ENCODE measurements at regions not wholly inside any gene's neighbourhood (a gene's known extent, or its start where the extent isn't known, plus 50 kb on each side); places are given as distances from the start of the nearest gene placed in this dataset.

DNA sequence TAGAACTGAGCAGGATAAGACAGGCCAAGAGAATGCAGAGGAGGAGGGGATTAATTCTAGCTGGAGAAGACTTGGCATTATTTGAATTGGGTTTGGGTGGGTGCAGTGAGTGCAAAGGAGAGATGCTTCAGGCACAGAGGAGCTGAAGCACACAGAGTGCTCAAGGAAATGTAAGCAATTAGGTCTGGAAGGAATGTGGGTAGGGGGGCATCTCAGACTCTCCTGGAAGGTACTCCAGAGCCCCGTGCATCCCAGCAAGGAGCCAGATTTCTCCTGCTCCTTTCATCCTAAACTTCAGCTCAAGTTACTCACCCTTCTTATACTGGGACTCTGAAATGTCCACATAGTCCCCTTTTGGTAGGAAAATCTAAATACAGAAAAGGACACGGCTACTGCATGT, 143.6 kb upstream of the PFN2 start:
- ChIA-PET CTCF (ENCODE audit: partially characterized antibody) (interaction anchor here (1.0 to 1.5 kb wide), 4 partner anchors 10 to 138 kb away, joined by 3 to 4 read pairs (median 4); no protein-coding TSS in a partner anchor), POLR2A (ENCODE audit: partially characterized antibody) (interaction anchor here (1.1 to 2.2 kb wide), 2 partner anchors 10 to 16 kb away, joined by 4 to 7 read pairs; no protein-coding TSS in a partner anchor)
- no peak for FAIRE-seq
- no peak overlapping the region for H2BK20ac ChIP-seq (ENCODE audit: low read length)
- no peak for TF ChIP-seq CBX5 (IDR thresholded peaks at IDR 0.05; ENCODE audit: low read depth, low read length)
- no peak for TF ChIP-seq SRF (IDR thresholded peaks at IDR 0.05; ENCODE audit: low read depth, low read length)
- no peak for TF ChIP-seq SIRT6 (IDR thresholded peaks at IDR 0.05; ENCODE audit: low read length)
- no peak for TF ChIP-seq GTF2F1 (IDR thresholded peaks at IDR 0.05; ENCODE audit: borderline replicate concordance, low read depth, low read length)
- no peak for TF ChIP-seq SIN3A (conservative IDR thresholded peaks at IDR 0.05 in 1 of 2, IDR thresholded peaks at IDR 0.05 in 1 of 2; ENCODE audit: low read depth in 1 of 2, low read length in 2 of 2)
- no peak for TF ChIP-seq ASH2L (IDR thresholded peaks at IDR 0.05; ENCODE audit: low read length)
- no peaks in the 10 kb centered on the region for H3K79me2 ChIP-seq (ENCODE audit: control insufficient read depth in 1 of 2, insufficient read depth in 2 of 2, low read length in 2 of 2)
- H3K23me2 ChIP-seq (ENCODE audit: low read depth, low read length): no peaks in the 10 kb centered on the region
- no peak overlapping the region for H2BK120ac ChIP-seq (replicated peaks; ENCODE audit: low read depth, low read length)
- H3K18ac ChIP-seq (ENCODE audit: extremely low read depth, low read length): no peak overlapping the region
- no peak overlapping the region for H3K9ac ChIP-seq (replicated peaks in 1 of 4; ENCODE audit: extremely low read depth in 1 of 4, low read depth in 3 of 4, low read length in 3 of 4)
- no peak overlapping the region for H3K4me2 ChIP-seq (ENCODE audit: insufficient read depth in 1 of 2, low read depth in 2 of 2, low read length in 2 of 2)
- H3K27ac ChIP-seq (ENCODE audit: low read depth, low read length): no peak overlapping the region
- no peak overlapping the region for H3K14ac ChIP-seq (ENCODE audit: insufficient read length)
- no peak overlapping the region for H2BK12ac ChIP-seq (ENCODE audit: low read depth, low read length)
- H4K91ac ChIP-seq (replicated peaks; ENCODE audit: insufficient read length, low read length): no peak overlapping the region
- no peak overlapping the region for H2BK15ac ChIP-seq (ENCODE audit: low read length)
- H4K8ac ChIP-seq (ENCODE audit: extremely low read depth, insufficient read depth, low read length): no peak overlapping the region
- no peak overlapping the region for H2AFZ ChIP-seq (ENCODE audit: low read length)
- H2AK5ac ChIP-seq (ENCODE audit: low read depth, low read length): no peak overlapping the region
- H3K36me3 ChIP-seq (ENCODE audit: control insufficient read depth in 2 of 4, insufficient read depth in 4 of 4, low read length in 3 of 4): no peaks in the 10 kb centered on the region
- H3K27me3 ChIP-seq (replicated peaks in 1 of 4; ENCODE audit: control insufficient read depth in 3 of 4, extremely low read depth in 1 of 4, insufficient read depth in 3 of 4, low read length in 3 of 4): no peaks in the 10 kb centered on the region
- H3K23ac ChIP-seq (ENCODE audit: insufficient read length): no peak overlapping the region
- no peaks in the 10 kb centered on the region for H3K9me3 ChIP-seq (ENCODE audit: insufficient read depth in 2 of 2, low read depth in 1 of 2, low read length in 1 of 2)
- H3K4me1 ChIP-seq (replicated peaks in 1 of 4; ENCODE audit: control insufficient read depth in 3 of 4, insufficient read depth in 4 of 4, low read length in 3 of 4): peaks cover 0 to 3% (median 0%) of the 10 kb centered on the region in 4 experiments; a peak in 3 of 7 replicates
- H3K4ac ChIP-seq (replicated peaks; ENCODE audit: insufficient read length, low read depth, low read length): no peak overlapping the region
- DNase-seq (ENCODE audit: low read depth in 1 of 2, low spot score in 2 of 2): no peak
- H2BK5ac ChIP-seq (ENCODE audit: low read depth, low read length): no peak overlapping the region
- no peaks in the 10 kb centered on the region for H4K20me1 ChIP-seq (replicated peaks in 1 of 2; ENCODE audit: control insufficient read depth in 1 of 2, insufficient read depth in 2 of 2, low read length in 2 of 2)
- H4K5ac ChIP-seq (ENCODE audit: insufficient read length, low read depth, low read length): no peak overlapping the region
- no peak overlapping the region for H3K56ac ChIP-seq (replicated peaks; ENCODE audit: insufficient read length, low read depth, low read length)
- no peak overlapping the region for H3K4me3 ChIP-seq (ENCODE audit: extremely low read depth in 1 of 4, insufficient read depth in 2 of 4, low read depth in 3 of 4, low read length in 4 of 4)
- WGBS, 2 experiments (ENCODE audit: extremely low coverage in 1 of 2, insufficient coverage in 1 of 2, insufficient read length in 1 of 2, insufficient replicate concordance in 2 of 2, low coverage in 1 of 2, low lambda C conversion rate in 2 of 2, missing lambda C conversion rate in 1 of 2): 68% methylated on average over 2 of the region's 2 CpGs; no CpG with 5 or more reads in 1 of the 2 experiments
- H3K79me1 ChIP-seq (ENCODE audit: low read depth, low read length): no peaks in the 10 kb centered on the region
